ENCODE measurements at regions not wholly inside any gene's neighbourhood (a gene's known extent, or its start where the extent isn't known, plus 50 kb on each side); places are given as distances from the start of the nearest gene placed in this dataset.

GRCh38 chr4:180817529-180817928 is 1425.7 kb upstream of the TENM3 start:
- H3K27me3 ChIP-seq, result no peaks in the 10 kb centered on the region
- no peak for DNase-seq (ENCODE audit: extremely low spot score in 2 of 2)
- H3K27ac ChIP-seq, result no peak overlapping the region
- no peaks in the 10 kb centered on the region for H3K9me3 ChIP-seq
- H3K4me3 ChIP-seq, result no peak overlapping the region
- intact Hi-C loops (cut with DNase I), result no loop called here
- H3K4me1 ChIP-seq, result no peaks in the 10 kb centered on the region
- H3K36me3 ChIP-seq, result no peaks in the 10 kb centered on the region
- no peak for TF ChIP-seq CTCF (IDR thresholded peaks at IDR 0.05)
- TF ChIP-seq POLR2A (IDR thresholded peaks at IDR 0.05), result no peak
- no peak for TF ChIP-seq POLR2AphosphoS5 (IDR thresholded peaks at IDR 0.05; ENCODE audit: insufficient read depth in 1 of 2, low read depth in 1 of 2)

GRCh38 chr4:180823108-180823507 is 1420.1 kb upstream of the TENM3 start:
- Histone ChIP-seq H3K4me1 (peaks cover 7% of the 10 kb centered on the region), H3K9me3 (no peaks in the 10 kb centered on the region), H3K27me3 (no peaks in the 10 kb centered on the region), H3K36me3 (no peaks in the 10 kb centered on the region), H3K27ac (no peak overlapping the region), H3K4me3 (no peak overlapping the region)
- TF ChIP-seq POLR2AphosphoS5 (IDR thresholded peaks at IDR 0.05; ENCODE audit: insufficient read depth in 1 of 2, low read depth in 1 of 2) (no peak), CTCF (IDR thresholded peaks at IDR 0.05) (no peak), POLR2A (IDR thresholded peaks at IDR 0.05) (no peak)
- intact Hi-C loops (cut with DNase I), result loop anchor here (10.0 kb wide), 1 partner anchor 328 kb away; no protein-coding TSS in a partner anchor
- no peak for DNase-seq (ENCODE audit: extremely low spot score in 2 of 2)

- TF ChIP-seq CTCF (IDR thresholded peaks at IDR 0.05), result no peak
- no peak for TF ChIP-seq POLR2AphosphoS5 (IDR thresholded peaks at IDR 0.05; ENCODE audit: insufficient read depth in 1 of 2, low read depth in 1 of 2)
- TF ChIP-seq POLR2A (IDR thresholded peaks at IDR 0.05), result no peak
- Histone ChIP-seq H3K9me3 (no peaks in the 10 kb centered on the region), H3K4me3 (peak overlapping the region; percentile 22), H3K27ac (no peak overlapping the region), H3K4me1 (peaks cover 8% of the 10 kb centered on the region), H3K36me3 (no peaks in the 10 kb centered on the region), H3K27me3 (no peaks in the 10 kb centered on the region)
- no peak for DNase-seq (ENCODE audit: extremely low spot score in 2 of 2)
- intact Hi-C loops (cut with DNase I), result loop anchor here (10.0 kb wide), 1 partner anchor 333 kb away; no protein-coding TSS in a partner anchor
Observed at GRCh38 chr4:180827232-180828009, 1415.8 kb upstream of the TENM3 start.

- no peak for DNase-seq (ENCODE audit: extremely low spot score in 2 of 2)
- H3K27me3 ChIP-seq, result no peaks in the 10 kb centered on the region
- no peaks in the 10 kb centered on the region for H3K36me3 ChIP-seq
- intact Hi-C loops (cut with DNase I), result loop anchor here (10.0 kb wide), 1 partner anchor 334 kb away; no protein-coding TSS in a partner anchor
- H3K27ac ChIP-seq, result no peak overlapping the region
- H3K9me3 ChIP-seq, result no peaks in the 10 kb centered on the region
- H3K4me3 ChIP-seq, result no peak overlapping the region
- H3K4me1 ChIP-seq, result peaks cover 8% of the 10 kb centered on the region
- no peak for TF ChIP-seq POLR2A (IDR thresholded peaks at IDR 0.05)
- peak in 2 of 3 experiments; percentile 20 to 45 for TF ChIP-seq CTCF (IDR thresholded peaks at IDR 0.05)
Observed at GRCh38 chr4:180828455-180829018, 1414.7 kb upstream of the TENM3 start.

- intact Hi-C loops (cut with DNase I), result no loop called here
- Histone ChIP-seq H3K4me3 (no peak overlapping the region), H3K9me3 (no peaks in the 10 kb centered on the region), H3K27ac (no peak overlapping the region), H3K27me3 (no peaks in the 10 kb centered on the region), H3K4me1 (peaks cover 8% of the 10 kb centered on the region), H3K36me3 (no peaks in the 10 kb centered on the region)
- TF ChIP-seq POLR2A (IDR thresholded peaks at IDR 0.05) (no peak), POLR2AphosphoS5 (IDR thresholded peaks at IDR 0.05; ENCODE audit: insufficient read depth in 1 of 2, low read depth in 1 of 2) (no peak), CTCF (IDR thresholded peaks at IDR 0.05) (no peak)
- no peak for DNase-seq (ENCODE audit: extremely low spot score in 2 of 2)
Observed at GRCh38 chr4:180832073-180832472, 1411.1 kb upstream of the TENM3 start.

Measured in vagina (tissue), 2 donors.